HepG2 (cell line): ENCODE measurements at regions not wholly inside any gene's neighbourhood (a gene's known extent, or its start where the extent isn't known, plus 50 kb on each side); places are given as distances from the start of the nearest gene placed in this dataset.

Source experiments
- ATAC-seq: fragments of 200-7000 bp; cut with Tn5 transposase; 3 replicates; pipeline ENCODE4 v1.9.1; 2020; ENCODE audit warnings: mild to moderate bottlenecking, moderate library complexity
- BruUV-seq: library from RNA; stranded (reverse); fragments of 400-500 nt; replicated peaks from 2 replicates; lab custom pipeline; 2021; lab: Mats Ljungman, UMichigan
- CTCF ChIA-PET: fragments of 300-600 bp; formaldehyde crosslinking; extraction: SDS; loops from one replicate; lab custom pipeline; 2021; ENCODE audit warnings: low total read pairs, inconsistent platforms, low intra/inter-chr PET ratio; lab: Yijun Ruan, JAX
- POLR2A ChIA-PET: fragments of 350-600 bp; sonication (Branson Sonifier 250); formaldehyde crosslinking; loops from one replicate; lab custom pipeline; 2020; ENCODE audit warnings: antibody characterized with exemption, inconsistent platforms; lab: Yijun Ruan, JAX
- DNase-seq: peaks from one replicate; pipeline ENCODE4 v3.0.0-alpha.2; 2015; ENCODE audit warnings: low spot score
- FAIRE-seq: peaks from 3 replicates; lab custom pipeline; 2011; peaks lifted over from hg19 to GRCh38; lab: Jason Lieb, UNC
- H2AFZ ChIP-seq: one replicate; pipeline ENCODE4 v1.6.1; 2011; ENCODE audit warnings: low read length, inconsistent platforms
- H3K27ac ChIP-seq: fragments of 300-600 bp; 3 replicates; pipeline ENCODE4 v1.8.0; 2011; ENCODE audit warnings: mixed run types, mild to moderate bottlenecking, mixed read lengths, low read length, inconsistent platforms; ENCODE audit not compliant: insufficient read depth; ENCODE audit errors: extremely low read length
- H3K27me3 ChIP-seq, 2 experiments: fragments of 200-600 bp in 1 of 2; 2 replicates in 1 of 2; 3 replicates in 1 of 2; pipeline versions ENCODE4 v1.6.0 to v1.8.0; 2011; ENCODE audit warnings: low read length in 2 of 2, mild to moderate bottlenecking in 2 of 2, moderate library complexity in 2 of 2, inconsistent platforms in 1 of 2; ENCODE audit not compliant: insufficient read depth in 2 of 2, control insufficient read depth in 1 of 2
- H3K36me3 ChIP-seq, 2 experiments: fragments of 200-600 bp in 1 of 2; replicated peaks in 1 of 2; 2 replicates in 1 of 2; 3 replicates in 1 of 2; pipeline versions ENCODE4 v1.5.1 to v1.8.0; 2011; ENCODE audit warnings: low read length in 2 of 2, inconsistent platforms in 1 of 2; ENCODE audit not compliant: insufficient read depth in 2 of 2, control insufficient read depth in 1 of 2
- H3K4me1 ChIP-seq: 2 replicates; pipeline ENCODE4 v1.5.1; 2012; ENCODE audit warnings: low read length, inconsistent platforms; ENCODE audit not compliant: insufficient read depth
- H3K4me2 ChIP-seq: 2 replicates; pipeline ENCODE4 v1.6.0; 2011; ENCODE audit warnings: low read depth, low read length, inconsistent platforms
- H3K4me3 ChIP-seq, 3 experiments: fragments of 200-600 bp in 1 of 3; sonication (generic), shearing (Covaris generic) in 1 of 3; replicated peaks in 1 of 3; 2 replicates each; pipeline ENCODE4 v1.5.1; 2011 to 2016; ENCODE audit warnings: low read length in 3 of 3, inconsistent platforms in 2 of 3, low read depth in 2 of 3, mild to moderate bottlenecking in 2 of 3, control low read depth in 1 of 3, mixed read lengths in 1 of 3; ENCODE audit not compliant: insufficient read depth in 1 of 3
- H3K79me2 ChIP-seq: one replicate; pipeline ENCODE4 v1.6.1; 2011; ENCODE audit warnings: low read length, inconsistent platforms; ENCODE audit not compliant: insufficient read depth
- H3K9ac ChIP-seq: 2 replicates; pipeline ENCODE4 v1.6.0; 2011; ENCODE audit warnings: mild to moderate bottlenecking, low read depth, low read length, inconsistent platforms; ENCODE audit not compliant: insufficient read depth
- H3K9me3 ChIP-seq: 2 replicates; pipeline ENCODE4 v1.5.1; 2012; ENCODE audit warnings: mild to moderate bottlenecking, low read length
- H4K20me1 ChIP-seq: 2 replicates; pipeline ENCODE4 v1.6.0; 2011; ENCODE audit warnings: inconsistent platforms, mild to moderate bottlenecking, low read length, moderate library complexity; ENCODE audit not compliant: insufficient read depth
- CC2D1A ChIP-seq: sonication (generic); formaldehyde crosslinking; IDR thresholded peaks from 2 replicates; pipeline ENCODE4 v1.8.1; 2023; ENCODE audit warnings: mild to moderate bottlenecking, missing genetic modification reagents
- NKX3-1 ChIP-seq: sonication (generic); formaldehyde crosslinking; IDR thresholded peaks from 2 replicates; pipeline ENCODE4 v1.5.0; 2020; ENCODE audit warnings: missing genetic modification reagents
- TOE1 ChIP-seq: sonication (generic); formaldehyde crosslinking; IDR thresholded peaks from 2 replicates; pipeline ENCODE4 v1.4.0; 2020; ENCODE audit warnings: mild to moderate bottlenecking, missing genetic modification reagents
- ZNF143 ChIP-seq: sonication (generic); formaldehyde crosslinking; IDR thresholded peaks from 2 replicates; pipeline ENCODE4 v1.4.0; 2020; ENCODE audit warnings: missing genetic modification reagents
- ZNF432 ChIP-seq: sonication (generic); formaldehyde crosslinking; IDR thresholded peaks from 2 replicates; pipeline ENCODE4 v1.5.0; 2020; ENCODE audit warnings: missing genetic modification reagents, mild to moderate bottlenecking, borderline replicate concordance
- ZNF777 ChIP-seq: sonication (generic); formaldehyde crosslinking; IDR thresholded peaks from 2 replicates; pipeline ENCODE4 v1.4.0; 2020; ENCODE audit warnings: missing genetic modification reagents
- ZNF883 ChIP-seq: sonication (generic); formaldehyde crosslinking; IDR thresholded peaks from 2 replicates; pipeline ENCODE4 v1.5.1; 2020; ENCODE audit warnings: mild to moderate bottlenecking, missing genetic modification reagents; ENCODE audit errors: not compliant biosample characterization
- WGBS: methylation state at CpG from one replicate; pipeline ENCODE4 v1.1.6; 2017; ENCODE audit warnings: low lambda C conversion rate; 5-methylcytosine and 5-hydroxymethylcytosine counted together
- in situ Hi-C: cut with HindIII; loops from 2 replicates; pipeline ENCODE4 v1.10.0; 2017; ENCODE audit warnings: low pct_unique_long_range_greater_than_20kb; ENCODE audit not compliant: extremely low pct_ligation_motif_present
- intact Hi-C: fragments of 100-400 bp; cut with micrococcal nuclease; formaldehyde crosslinking; loops from one replicate; pipeline ENCODE4 v1.10.0; 2022; ENCODE audit not compliant: unreplicated experiment
- TF ChIP-seq, protein P1 (sequence below): sonication (generic); formaldehyde crosslinking; IDR thresholded peaks from 2 replicates; pipeline ENCODE4 v1.4.0; 2020; ENCODE audit warnings: mild to moderate bottlenecking, missing genetic modification reagents
- TF ChIP-seq, protein P2 (sequence below): sonication (generic); formaldehyde crosslinking; conservative IDR thresholded peaks from 2 replicates; pipeline ENCODE4 v1.8.0; 2022; ENCODE audit warnings: low read depth, missing genetic modification reagents
- TF ChIP-seq, protein P3 (sequence below): sonication (generic); formaldehyde crosslinking; IDR thresholded peaks from 2 replicates; pipeline ENCODE4 v1.4.0; 2020; ENCODE audit warnings: low read depth, mild to moderate bottlenecking, missing genetic modification reagents

DNA sequence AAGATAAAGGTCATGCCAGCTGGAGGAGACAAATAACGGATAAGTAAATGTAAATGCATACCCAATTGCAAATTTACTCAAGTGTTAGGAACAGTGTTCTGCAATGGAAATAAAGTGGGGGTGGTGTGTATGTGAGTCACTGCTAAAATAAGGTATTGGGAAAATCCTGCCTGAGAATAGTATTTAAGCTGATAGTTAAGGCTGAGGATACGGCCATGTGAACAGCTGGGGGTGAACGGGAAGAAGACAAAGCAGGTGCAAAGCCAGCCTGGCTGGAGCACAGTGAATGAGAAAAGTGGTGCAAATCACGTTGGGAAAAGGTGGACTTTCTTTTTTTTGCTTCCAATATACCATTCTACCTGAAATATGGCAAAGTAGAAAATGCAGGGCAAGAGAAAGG is 242.4 kb upstream of the SLC10A2 start:
- intact Hi-C loops, result no loop called here
- H3K9ac ChIP-seq, result no peak overlapping the region
- H3K79me2 ChIP-seq, result no peaks in the 10 kb centered on the region
- H3K27ac ChIP-seq, result no peak overlapping the region
- WGBS, result 19% methylated on average over 4 of the region's 4 CpGs
- ChIA-PET POLR2A (no interaction called here), CTCF (no interaction called here)
- FAIRE-seq (no peak), DNase-seq (no peak), ATAC-seq (no peak)
- in situ Hi-C loops, result no loop called here
- H3K4me1 ChIP-seq, result no peaks in the 10 kb centered on the region
- peaks cover 75% of the 10 kb centered on the region for H3K9me3 ChIP-seq
- BruUV-seq, result no TSS peak
- H3K27me3 ChIP-seq, result no peaks in the 10 kb centered on the region
- no peaks in the 10 kb centered on the region for H3K36me3 ChIP-seq
- H3K4me2 ChIP-seq, result no peak overlapping the region
- H4K20me1 ChIP-seq, result no peaks in the 10 kb centered on the region
- TF ChIP-seq ZNF883 (CRISPR knock-in tag), result no peak
- TF ChIP-seq ZNF143 (CRISPR knock-in tag), result no peak
- TF ChIP-seq TOE1 (CRISPR knock-in tag), result no peak
- no peak for TF ChIP-seq NKX3-1 (CRISPR knock-in tag)
- TF ChIP-seq, protein P1, sequence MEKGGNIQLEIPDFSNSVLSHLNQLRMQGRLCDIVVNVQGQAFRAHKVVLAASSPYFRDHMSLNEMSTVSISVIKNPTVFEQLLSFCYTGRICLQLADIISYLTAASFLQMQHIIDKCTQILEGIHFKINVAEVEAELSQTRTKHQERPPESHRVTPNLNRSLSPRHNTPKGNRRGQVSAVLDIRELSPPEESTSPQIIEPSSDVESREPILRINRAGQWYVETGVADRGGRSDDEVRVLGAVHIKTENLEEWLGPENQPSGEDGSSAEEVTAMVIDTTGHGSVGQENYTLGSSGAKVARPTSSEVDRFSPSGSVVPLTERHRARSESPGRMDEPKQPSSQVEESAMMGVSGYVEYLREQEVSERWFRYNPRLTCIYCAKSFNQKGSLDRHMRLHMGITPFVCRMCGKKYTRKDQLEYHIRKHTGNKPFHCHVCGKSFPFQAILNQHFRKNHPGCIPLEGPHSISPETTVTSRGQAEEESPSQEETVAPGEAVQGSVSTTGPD, result no peak
- TF ChIP-seq CC2D1A (CRISPR knock-in tag), result no peak
- TF ChIP-seq, protein P2, sequence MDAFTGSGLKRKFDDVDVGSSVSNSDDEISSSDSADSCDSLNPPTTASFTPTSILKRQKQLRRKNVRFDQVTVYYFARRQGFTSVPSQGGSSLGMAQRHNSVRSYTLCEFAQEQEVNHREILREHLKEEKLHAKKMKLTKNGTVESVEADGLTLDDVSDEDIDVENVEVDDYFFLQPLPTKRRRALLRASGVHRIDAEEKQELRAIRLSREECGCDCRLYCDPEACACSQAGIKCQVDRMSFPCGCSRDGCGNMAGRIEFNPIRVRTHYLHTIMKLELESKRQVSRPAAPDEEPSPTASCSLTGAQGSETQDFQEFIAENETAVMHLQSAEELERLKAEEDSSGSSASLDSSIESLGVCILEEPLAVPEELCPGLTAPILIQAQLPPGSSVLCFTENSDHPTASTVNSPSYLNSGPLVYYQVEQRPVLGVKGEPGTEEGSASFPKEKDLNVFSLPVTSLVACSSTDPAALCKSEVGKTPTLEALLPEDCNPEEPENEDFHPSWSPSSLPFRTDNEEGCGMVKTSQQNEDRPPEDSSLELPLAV (CRISPR knock-in tag), result no peak
- TF ChIP-seq ZNF777 (CRISPR knock-in tag), result no peak
- TF ChIP-seq, protein P3, sequence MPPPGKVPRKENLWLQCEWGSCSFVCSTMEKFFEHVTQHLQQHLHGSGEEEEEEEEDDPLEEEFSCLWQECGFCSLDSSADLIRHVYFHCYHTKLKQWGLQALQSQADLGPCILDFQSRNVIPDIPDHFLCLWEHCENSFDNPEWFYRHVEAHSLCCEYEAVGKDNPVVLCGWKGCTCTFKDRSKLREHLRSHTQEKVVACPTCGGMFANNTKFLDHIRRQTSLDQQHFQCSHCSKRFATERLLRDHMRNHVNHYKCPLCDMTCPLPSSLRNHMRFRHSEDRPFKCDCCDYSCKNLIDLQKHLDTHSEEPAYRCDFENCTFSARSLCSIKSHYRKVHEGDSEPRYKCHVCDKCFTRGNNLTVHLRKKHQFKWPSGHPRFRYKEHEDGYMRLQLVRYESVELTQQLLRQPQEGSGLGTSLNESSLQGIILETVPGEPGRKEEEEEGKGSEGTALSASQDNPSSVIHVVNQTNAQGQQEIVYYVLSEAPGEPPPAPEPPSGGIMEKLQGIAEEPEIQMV (CRISPR knock-in tag), result no peak
- no peak for TF ChIP-seq ZNF432 (CRISPR knock-in tag)
- no peak overlapping the region for H3K4me3 ChIP-seq
- H2AFZ ChIP-seq, result no peak overlapping the region
